ENCODE measurements at regions not wholly inside any gene's neighbourhood (a gene's known extent, or its start where the extent isn't known, plus 50 kb on each side); places are given as distances from the start of the nearest gene placed in this dataset.

GRCh38 chr3:59653405-59654122, 603.7 kb upstream of the CFAP20DC start:
- no peak for DNase-seq (ENCODE audit: low spot score)

DNA sequence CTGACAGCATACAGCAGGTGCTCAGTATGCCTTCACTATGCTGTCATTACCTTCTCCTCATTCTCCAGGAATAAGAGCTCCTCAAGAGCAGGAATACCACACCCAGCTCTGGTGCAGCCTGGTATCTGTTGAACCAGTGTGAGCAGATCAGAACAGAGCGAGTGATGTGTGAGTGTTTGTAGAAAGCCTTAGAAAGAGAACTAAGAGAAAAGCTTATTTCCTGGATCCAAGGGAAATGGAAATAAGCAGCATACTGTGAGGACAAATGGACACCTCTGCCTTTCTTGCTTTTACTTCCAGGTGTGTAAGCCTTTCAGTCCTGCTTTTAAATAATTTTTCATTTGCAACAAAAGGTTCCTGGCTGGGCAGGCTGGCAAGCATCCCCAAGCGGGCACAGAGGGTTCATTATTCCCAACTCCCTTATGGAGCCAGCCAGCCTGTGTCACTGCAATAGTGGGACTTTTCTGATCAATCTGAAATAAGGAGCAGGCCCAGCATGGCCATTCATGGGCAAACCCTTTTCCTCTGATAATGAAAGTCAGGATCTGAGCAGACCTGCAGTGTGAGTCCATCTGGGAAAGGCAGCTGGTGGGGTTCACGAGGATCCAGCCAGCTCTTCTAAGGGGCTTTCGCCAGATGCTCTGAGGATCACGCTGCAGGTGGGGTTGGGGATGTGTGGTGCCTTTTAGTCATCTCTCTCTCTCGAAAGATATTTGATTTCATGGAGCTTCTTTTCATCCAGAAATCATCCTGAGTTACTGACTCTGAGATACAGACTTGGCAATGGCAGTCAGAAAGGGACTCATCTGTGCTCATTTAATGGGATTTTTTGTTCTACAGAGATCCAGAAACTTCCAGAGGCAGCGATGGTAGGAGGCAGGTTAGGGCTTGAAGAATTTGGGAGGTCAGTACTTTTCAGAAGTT, 594.9 kb upstream of the CFAP20DC start:
- DNase-seq (ENCODE audit: low spot score) = no peak

DNA sequence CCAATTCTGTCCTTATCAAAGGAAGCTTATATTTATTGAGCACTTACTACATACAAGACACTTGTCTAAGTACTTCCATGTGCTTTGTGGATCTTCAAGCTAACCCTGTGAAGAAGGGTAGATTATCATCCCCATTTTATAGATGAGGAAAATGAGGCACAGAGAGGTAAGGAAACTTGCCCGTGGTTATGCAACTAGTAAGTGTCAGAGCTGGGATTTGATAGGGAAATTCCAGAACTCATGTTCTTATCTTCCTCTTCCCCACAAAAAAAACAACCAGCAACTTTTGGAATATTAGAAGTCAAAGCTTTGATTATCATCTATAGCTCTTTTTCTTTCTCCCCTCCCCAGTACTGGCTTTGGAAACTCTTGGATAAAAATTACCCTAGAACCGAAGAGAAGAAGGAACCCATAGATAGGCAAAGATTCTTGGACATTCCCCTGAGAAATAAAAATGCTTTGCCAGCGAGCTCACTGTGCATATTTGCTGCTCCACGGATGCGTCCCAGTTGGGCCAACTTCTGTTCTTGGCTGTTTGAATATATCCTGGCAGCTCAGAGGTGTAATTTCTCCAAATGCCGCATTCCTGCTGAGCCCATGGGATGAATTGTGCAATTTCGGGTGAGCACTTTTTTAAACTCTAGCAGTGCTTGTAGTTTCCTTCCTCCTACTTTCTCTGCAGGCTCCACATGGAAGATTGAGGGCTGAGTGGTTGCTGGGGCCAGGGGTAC, 591.5 kb upstream of the CFAP20DC start:
- DNase-seq (ENCODE audit: low spot score) = no peak

GRCh38 chr3:59632760-59633573, 583.1 kb upstream of the CFAP20DC start:
- peak; percentile 75 for DNase-seq (ENCODE audit: low spot score)

DNA sequence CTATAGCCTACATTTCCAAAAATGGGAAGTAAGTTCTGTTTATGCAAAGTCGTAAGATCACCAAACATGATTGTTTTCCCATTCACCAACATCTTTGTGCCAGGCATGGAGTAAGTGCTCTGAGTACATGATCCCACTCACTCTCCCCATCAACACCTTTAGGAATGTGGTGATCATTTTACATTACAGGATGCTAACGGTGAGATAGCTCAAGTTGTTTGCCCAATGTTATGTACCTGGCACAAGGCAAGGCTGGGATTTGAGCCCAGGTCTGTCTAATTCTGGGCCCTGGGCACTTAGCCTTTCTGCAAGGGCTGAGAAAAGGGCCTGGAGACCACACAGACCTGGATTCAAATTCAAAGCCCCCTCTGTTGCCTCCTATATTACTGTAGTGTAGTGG, 581.7 kb upstream of the CFAP20DC start:
- DNase-seq (ENCODE audit: low spot score) = no peak

DNA sequence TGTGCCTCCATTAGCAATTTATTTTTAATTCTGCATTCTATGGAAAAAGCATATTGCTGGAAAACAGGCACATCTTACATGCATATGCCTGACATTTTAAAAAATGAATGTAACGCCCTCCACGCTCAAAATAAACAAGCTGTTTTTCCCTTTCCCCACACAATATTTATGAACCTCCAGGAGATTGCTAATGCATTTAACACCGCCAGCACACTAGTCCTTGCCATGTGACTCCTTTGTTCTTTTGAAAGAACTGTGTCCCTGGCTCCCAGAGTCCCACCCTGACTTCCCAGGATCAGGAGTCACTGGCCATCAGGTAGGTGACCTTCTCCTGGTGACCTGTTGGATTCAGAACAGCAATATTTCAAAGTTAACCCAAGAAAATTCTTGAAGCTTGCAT, 571.2 kb upstream of the CFAP20DC start:
- no peak for DNase-seq (ENCODE audit: low spot score)

GRCh38 chr3:59620325-59620724, 570.5 kb upstream of the CFAP20DC start:
- no peak for DNase-seq (ENCODE audit: low spot score)

GRCh38 chr3:59612444-59612715, 562.6 kb upstream of the CFAP20DC start:
- no peak for DNase-seq (ENCODE audit: low spot score)

GRCh38 chr3:59611649-59612443, 562.0 kb upstream of the CFAP20DC start:
- no peak for DNase-seq (ENCODE audit: low spot score)

GRCh38 chr3:59609657-59610348, 560.0 kb upstream of the CFAP20DC start:
- DNase-seq (ENCODE audit: low spot score) = peak; percentile 58

DNA sequence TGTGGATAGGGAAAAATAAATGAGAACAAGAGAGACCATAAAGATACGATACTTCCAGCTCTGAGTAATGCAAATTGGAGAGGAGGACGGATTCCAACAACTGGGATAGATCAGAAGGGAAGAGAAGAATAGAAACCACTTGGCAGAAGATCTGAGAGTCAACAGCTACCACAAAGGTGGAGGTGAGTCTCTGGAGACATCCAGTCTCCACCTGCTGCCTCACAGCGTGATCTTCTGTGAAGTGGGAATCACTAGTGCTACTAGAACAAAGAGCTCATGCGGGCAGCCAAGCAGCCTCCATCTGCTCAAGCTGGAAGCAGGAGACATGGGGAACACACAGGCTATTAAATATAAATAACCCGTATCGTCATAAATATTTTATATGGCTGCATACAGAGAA, 558.5 kb upstream of the CFAP20DC start:
- DNase-seq (ENCODE audit: low spot score) = no peak

- no peak for DNase-seq (ENCODE audit: low spot score)
These were observed 557.8 kb upstream of the CFAP20DC start for GRCh38 chr3:59607656-59608055.

DNA sequence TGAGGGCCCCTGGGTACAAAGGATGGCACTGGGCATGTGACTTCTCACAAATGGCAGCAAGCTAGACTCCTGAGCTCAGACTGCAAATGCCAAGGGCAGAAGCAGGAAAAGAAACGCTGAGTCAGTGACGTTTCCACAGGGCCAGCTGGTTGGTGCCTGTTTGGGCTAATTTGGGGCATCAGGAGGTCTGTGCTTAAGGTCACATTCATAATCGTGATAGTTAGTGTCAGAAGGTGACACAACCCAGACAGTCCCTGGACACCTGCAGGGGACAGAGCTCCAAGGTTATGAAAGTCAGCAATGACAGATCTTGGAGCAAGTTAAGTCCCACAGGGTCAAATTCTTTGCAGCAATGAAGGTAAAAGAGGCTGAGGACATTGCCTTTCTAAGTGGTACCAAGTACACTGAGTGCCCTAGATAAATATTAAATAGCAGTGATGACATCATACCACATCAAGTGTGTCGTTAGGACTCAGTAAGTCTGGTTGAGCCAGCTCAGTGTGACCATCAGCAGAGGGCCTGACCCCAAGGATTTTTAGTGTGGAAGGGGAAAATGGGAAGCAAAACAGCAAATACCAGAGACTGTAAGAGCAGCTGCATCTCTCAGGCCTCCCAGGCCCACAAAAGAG, 556.9 kb upstream of the CFAP20DC start:
- peak; percentile 44 for DNase-seq (ENCODE audit: low spot score)

DNA sequence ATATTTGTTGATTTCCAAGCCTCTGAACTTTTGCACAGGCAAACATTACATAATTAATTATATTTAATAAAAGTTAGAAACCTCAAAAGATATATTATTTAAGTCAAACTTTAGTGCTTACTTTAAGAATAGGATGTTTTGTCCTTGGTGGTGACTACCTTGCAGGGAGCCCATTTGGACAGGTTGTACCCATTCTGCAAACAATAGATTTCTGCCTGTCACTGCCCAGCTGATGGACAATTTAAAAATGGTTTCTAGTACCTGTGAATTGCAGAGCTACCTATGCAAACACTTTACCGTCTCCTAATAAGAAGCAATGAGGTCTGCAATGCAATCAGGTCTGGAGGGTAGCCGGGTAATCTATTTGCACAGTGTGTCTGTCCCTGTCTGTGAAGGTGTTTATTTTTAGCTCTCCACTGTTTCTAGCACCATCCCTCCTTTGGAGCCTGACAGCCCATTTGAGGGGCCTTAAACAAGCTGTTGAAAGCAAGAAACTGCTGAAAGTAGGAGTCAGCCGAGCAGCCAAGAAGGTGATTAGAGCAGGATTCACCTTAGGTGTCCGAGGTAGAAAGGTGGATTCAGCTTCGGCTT, 556.2 kb upstream of the CFAP20DC start:
- no peak for DNase-seq (ENCODE audit: low spot score)

GRCh38 chr3:59605318-59605717, 555.5 kb upstream of the CFAP20DC start:
- peak; percentile 49 for DNase-seq (ENCODE audit: low spot score)

DNA sequence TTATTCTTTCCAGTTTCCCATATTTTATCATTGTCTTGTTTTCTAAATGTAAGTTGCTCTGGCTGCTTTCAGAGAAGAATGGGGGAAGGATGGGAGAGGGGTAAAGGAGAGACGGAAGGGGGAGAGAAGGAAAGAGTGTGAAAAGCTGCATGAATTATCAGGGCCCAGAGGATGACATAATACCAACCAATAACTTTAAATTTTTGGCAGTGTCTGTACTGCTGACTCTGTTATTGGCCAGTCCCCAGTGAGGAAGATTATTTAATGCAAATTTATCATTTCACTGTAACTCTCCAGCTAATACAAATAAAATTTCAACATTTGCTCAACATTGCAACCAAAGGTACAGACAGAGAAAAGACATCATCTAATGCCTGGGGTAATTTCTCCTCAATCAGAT, 551.7 kb upstream of the CFAP20DC start:
- DNase-seq (ENCODE audit: low spot score) = no peak

GRCh38 chr3:59600631-59601030, 550.8 kb upstream of the CFAP20DC start:
- no peak for DNase-seq (ENCODE audit: low spot score)

DNA sequence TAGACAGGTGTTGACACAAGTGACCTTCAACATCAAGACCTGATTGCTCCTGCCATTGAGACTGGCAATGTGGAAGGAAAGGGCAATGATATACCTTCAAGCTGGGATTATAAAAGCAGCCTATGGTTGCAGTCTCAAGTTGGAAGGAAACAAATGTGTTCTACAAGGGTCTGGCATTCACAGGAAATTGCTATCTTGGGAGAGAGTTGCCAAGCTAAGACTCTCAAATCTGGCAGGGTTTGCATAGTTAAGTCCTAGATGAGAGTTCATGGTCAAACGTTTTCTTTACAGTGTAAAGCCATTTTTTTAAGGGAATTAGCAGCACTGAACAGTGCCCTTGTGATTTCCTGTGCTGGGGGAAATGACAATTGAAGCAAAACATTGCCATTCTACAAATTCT, 546.9 kb upstream of the CFAP20DC start:
- no peak for DNase-seq (ENCODE audit: low spot score)

GRCh38 chr3:59595830-59596229, 546.0 kb upstream of the CFAP20DC start:
- DNase-seq (ENCODE audit: low spot score) = no peak

- no peak for DNase-seq (ENCODE audit: low spot score)
These were observed 543.6 kb upstream of the CFAP20DC start for GRCh38 chr3:59593380-59593779.

Measured in kidney tubule cell (primary cell).